Duodenal mucosa (tissue), 2 donors: ENCODE measurements at regions not wholly inside any gene's neighbourhood (a gene's known extent, or its start where the extent isn't known, plus 50 kb on each side); places are given as distances from the start of the nearest gene placed in this dataset.
A peak's percentile ranks its signal among the peaks of the same experiment; 100 is the strongest.

Experiments used
- H3K27ac ChIP-seq: one replicate; pipeline ENCODE4 v1.7.0; 2013; ENCODE audit warnings: low read depth, low read length
- H3K27me3 ChIP-seq, 2 donors: one replicate each; pipeline ENCODE4 v1.7.0; 2013; ENCODE audit warnings: low read length in 2 of 2, control low read depth in 1 of 2; ENCODE audit not compliant: insufficient read depth in 2 of 2, control insufficient read depth in 1 of 2
- H3K36me3 ChIP-seq, 2 donors: one replicate each; pipeline ENCODE4 v1.7.0; 2013; ENCODE audit warnings: low read length in 2 of 2, control low read depth in 1 of 2; ENCODE audit not compliant: insufficient read depth in 2 of 2, control insufficient read depth in 1 of 2
- H3K4me1 ChIP-seq, 2 donors: one replicate each; pipeline ENCODE4 v1.7.0; 2013; ENCODE audit warnings: low read length in 2 of 2, control low read depth in 1 of 2; ENCODE audit not compliant: insufficient read depth in 2 of 2, control insufficient read depth in 1 of 2
- H3K4me3 ChIP-seq, 2 donors: one replicate each; pipeline ENCODE4 v1.7.0; 2013; ENCODE audit warnings: low read length in 2 of 2, low read depth in 1 of 2
- H3K9ac ChIP-seq, 2 donors: one replicate each; pipeline ENCODE4 v1.7.0; 2013; ENCODE audit warnings: low read length in 2 of 2, low read depth in 1 of 2
- H3K9me3 ChIP-seq, 2 donors: one replicate each; pipeline ENCODE4 v1.7.0; 2013; ENCODE audit warnings: low read length in 2 of 2, control low read depth in 1 of 2; ENCODE audit not compliant: control insufficient read depth in 1 of 2

DNA sequence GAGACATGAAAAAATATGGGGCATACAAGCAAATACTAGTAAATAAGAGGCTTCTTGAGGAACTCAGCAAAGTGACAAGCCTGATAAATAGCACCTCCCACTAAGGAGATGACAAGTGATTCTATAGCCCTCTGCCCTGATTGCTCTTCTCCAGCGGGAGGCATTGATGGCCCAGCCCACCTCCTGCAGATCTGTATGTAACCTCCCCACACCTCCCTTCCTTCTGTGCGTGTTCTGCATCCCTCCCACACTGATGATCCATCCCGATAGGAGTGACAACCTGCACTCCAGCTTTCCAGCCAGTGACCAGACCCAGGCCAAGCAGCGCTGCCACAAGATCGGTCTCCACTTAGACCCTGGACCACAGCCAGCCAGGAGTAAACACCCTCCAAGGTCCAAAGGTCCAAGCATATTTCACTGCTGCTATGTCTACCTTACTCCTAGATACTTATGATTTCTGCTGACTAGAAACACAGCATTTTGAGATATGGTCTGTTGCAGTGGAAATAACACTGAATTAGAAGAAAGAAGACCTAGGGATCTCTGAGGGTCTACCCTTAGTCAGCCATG, 176.1 kb downstream of the BRINP2 start:
- no peaks in the 10 kb centered on the region for H3K9me3 ChIP-seq
- peak overlapping the region in 1 of 2 donors; percentile 31 for H3K4me3 ChIP-seq
- no peaks in the 10 kb centered on the region for H3K27me3 ChIP-seq
- H3K36me3 ChIP-seq: no peaks in the 10 kb centered on the region
- H3K4me1 ChIP-seq: peaks cover 25 to 39% of the 10 kb centered on the region in 2 donors
- no peak overlapping the region for H3K27ac ChIP-seq
- H3K9ac ChIP-seq: no peak overlapping the region

DNA sequence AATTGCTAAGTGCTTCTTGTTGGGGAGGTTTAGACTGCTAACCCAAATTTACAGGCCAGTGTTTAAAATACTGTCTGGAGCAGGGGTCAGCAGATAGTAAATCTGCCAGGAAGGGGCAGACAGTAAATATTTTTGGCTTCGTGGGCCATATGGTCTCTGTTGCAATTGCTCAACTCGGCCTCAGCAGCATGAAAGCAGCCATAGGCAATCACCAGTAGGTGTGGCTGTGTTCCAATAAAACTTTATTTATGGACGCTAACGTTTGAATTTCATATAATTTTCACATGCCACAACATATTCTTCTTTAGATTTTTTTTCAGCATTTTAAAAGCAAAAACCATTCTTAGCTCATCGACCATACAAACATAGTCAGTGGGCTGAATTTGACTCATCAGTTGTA, 172.7 kb downstream of the BRINP2 start:
- Histone ChIP-seq H3K36me3 (no peaks in the 10 kb centered on the region), H3K9me3 (no peaks in the 10 kb centered on the region), H3K9ac (no peak overlapping the region), H3K4me3 (no peak overlapping the region), H3K27me3 (no peaks in the 10 kb centered on the region), H3K4me1 (peaks cover 11 to 17% of the 10 kb centered on the region in 2 donors), H3K27ac (no peak overlapping the region)

DNA sequence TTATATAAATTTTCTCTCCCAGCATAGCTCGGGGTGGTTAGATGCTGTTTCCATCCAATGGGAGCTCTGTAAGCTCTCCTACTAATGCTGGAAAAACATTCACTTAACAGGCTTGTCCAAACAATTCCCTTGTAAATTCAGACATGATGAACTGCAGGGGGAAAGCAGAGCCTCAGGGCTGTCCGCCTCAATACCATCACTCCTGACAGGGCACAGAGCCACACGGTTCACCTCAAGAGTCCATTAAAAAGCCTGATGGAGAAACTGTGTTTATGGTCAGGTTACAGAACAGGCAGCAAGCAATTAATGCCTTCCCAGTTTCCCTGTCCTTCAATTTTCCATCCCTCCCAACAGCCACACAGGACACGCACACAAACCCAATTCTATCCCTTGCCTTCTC, 171.0 kb downstream of the BRINP2 start:
- H3K27ac ChIP-seq: no peak overlapping the region
- H3K36me3 ChIP-seq: no peaks in the 10 kb centered on the region
- H3K4me3 ChIP-seq: no peak overlapping the region
- H3K9ac ChIP-seq: no peak overlapping the region
- H3K9me3 ChIP-seq: no peaks in the 10 kb centered on the region
- H3K27me3 ChIP-seq: no peaks in the 10 kb centered on the region
- peaks cover 3% of the 10 kb centered on the region in 2 donors for H3K4me1 ChIP-seq

DNA sequence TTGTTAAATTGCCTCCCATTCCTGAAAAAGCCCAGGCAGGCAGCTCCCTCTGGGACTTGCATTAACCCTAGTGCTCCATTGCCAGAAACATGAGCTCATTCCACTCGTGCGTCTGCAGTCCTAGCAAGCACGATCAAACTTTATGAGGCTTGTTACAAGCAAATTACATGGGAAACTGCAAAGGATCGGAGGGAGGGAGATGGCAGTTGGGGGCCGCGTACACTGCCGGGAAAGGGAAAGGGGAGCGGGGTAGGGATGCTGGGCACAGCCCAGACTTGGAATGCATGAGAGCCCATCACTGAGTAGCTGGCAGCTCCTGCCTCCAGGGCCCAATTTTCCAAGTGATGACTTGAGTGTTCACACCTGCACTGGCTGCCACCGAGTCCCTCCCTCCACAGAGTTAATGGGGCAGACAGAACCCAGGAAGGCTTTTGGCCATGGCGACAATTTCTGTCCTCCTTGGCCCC, 169.9 kb downstream of the BRINP2 start:
- H3K36me3 ChIP-seq: no peaks in the 10 kb centered on the region
- no peak overlapping the region for H3K4me3 ChIP-seq
- no peak overlapping the region for H3K9ac ChIP-seq
- no peaks in the 10 kb centered on the region for H3K4me1 ChIP-seq
- no peaks in the 10 kb centered on the region for H3K27me3 ChIP-seq
- H3K27ac ChIP-seq: no peak overlapping the region
- no peaks in the 10 kb centered on the region for H3K9me3 ChIP-seq

DNA sequence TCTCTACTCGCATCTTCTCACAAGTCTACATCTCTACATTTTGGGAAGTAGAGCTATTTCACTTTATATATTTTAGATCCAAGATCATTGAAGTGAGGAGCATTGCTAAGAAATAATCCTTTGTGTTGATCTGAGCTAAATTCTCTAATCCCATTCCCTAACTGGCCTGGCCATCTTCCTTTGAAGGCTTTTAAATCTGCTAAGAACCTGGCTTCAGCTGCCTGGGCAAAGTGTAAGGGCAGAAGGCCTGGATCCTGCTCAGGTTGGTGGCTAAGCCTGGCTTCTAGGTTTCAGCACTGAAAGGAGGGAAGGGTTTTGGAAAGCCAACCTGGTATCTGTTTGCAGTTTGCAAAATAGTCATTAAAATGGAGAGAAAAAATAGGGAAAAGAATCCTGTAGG, 167.6 kb downstream of the BRINP2 start:
- peaks cover 0 to 3% of the 10 kb centered on the region in 2 donors for H3K4me1 ChIP-seq
- no peak overlapping the region for H3K27ac ChIP-seq
- H3K4me3 ChIP-seq: no peak overlapping the region
- H3K9ac ChIP-seq: no peak overlapping the region
- no peaks in the 10 kb centered on the region for H3K36me3 ChIP-seq
- H3K27me3 ChIP-seq: no peaks in the 10 kb centered on the region
- no peaks in the 10 kb centered on the region for H3K9me3 ChIP-seq

DNA sequence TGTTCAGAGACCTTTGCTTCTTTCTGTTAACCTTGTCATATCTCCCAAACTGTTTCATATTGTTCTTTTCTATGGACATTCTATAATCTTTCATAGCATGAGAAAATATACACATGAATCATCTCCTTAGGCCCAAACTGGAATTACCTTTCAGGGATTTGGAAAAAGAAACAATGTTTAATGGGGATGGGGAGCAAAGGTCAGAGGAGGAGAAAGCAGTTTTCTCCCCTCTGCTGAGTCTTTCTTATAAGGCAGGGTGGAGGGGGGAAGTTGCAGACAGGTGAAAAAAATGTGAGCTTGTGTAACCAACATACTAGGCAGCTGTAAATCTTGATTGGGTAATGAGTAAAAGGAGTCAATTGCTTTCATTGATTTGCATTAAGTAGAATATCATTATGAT, 164.1 kb downstream of the BRINP2 start:
- Histone ChIP-seq H3K9ac (no peak overlapping the region), H3K27ac (no peak overlapping the region), H3K4me1 (peaks cover 0 to 3% of the 10 kb centered on the region in 2 donors), H3K36me3 (no peaks in the 10 kb centered on the region), H3K27me3 (no peaks in the 10 kb centered on the region), H3K4me3 (no peak overlapping the region), H3K9me3 (no peaks in the 10 kb centered on the region)

DNA sequence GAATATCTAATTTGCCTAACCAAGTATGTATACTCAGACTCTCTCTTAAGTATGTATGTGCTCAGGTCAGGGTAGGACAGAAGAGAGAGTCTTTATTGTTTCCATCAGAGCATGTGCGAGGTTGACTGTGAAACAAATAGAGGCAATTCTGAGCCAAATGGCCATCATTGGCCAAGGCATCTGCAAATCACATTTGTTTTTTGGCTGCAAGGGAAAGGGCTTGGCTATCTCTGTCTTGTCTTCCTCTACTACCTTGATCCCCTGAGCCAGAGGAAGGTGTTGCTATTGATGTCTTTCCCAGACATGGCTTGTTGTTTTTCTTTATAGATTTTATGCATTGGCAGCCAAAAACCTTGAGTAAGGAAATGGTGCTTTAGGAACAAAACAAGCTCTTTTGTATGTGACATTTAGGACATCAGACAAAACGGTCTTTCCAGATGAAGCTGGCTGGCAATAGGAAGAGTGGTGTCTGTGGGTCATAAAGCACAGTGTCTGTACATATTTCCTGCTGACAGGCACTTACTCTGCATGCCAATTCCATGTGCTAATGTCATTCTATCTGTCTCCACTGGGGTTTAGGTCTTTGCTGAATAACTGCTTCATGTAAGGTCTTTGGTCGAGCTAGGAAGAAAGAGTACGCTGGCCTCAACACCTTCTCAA, 163.3 kb downstream of the BRINP2 start:
- Histone ChIP-seq H3K9me3 (no peaks in the 10 kb centered on the region), H3K27ac (no peak overlapping the region), H3K9ac (no peak overlapping the region), H3K4me1 (peaks cover 0 to 3% of the 10 kb centered on the region in 2 donors), H3K4me3 (no peak overlapping the region), H3K36me3 (no peaks in the 10 kb centered on the region), H3K27me3 (no peaks in the 10 kb centered on the region)
